H9 (cell line): ENCODE measurements at regions not wholly inside any gene's neighbourhood (a gene's known extent, or its start where the extent isn't known, plus 50 kb on each side); places are given as distances from the start of the nearest gene placed in this dataset.

Experiments used
- DNase-seq: peaks from one replicate; pipeline ENCODE4 v3.0.0-alpha.2; 2017
- H2AFZ ChIP-seq: one replicate; pipeline ENCODE4 v1.6.1; 2013; ENCODE audit warnings: mild to moderate bottlenecking, low read length, control low read depth, moderate library complexity
- H2AK5ac ChIP-seq: 2 replicates; pipeline ENCODE4 v1.6.1; 2013; ENCODE audit warnings: low read length, control low read depth, mixed read lengths; ENCODE audit not compliant: insufficient read length
- H2BK120ac ChIP-seq: one replicate; pipeline ENCODE4 v1.6.1; 2013; ENCODE audit warnings: low read depth, mild to moderate bottlenecking, low read length, control low read depth, inconsistent platforms; ENCODE audit not compliant: poor library complexity, severe bottlenecking
- H2BK12ac ChIP-seq: 2 replicates; pipeline ENCODE4 v1.6.1; 2013; ENCODE audit warnings: low read length, control low read depth, mixed read lengths, low read depth; ENCODE audit not compliant: insufficient read length
- H2BK15ac ChIP-seq: 2 replicates; pipeline ENCODE4 v1.6.1; 2013; ENCODE audit warnings: low read depth, low read length, control low read depth
- H2BK20ac ChIP-seq: one replicate; pipeline ENCODE4 v1.6.1; 2013; ENCODE audit warnings: low read depth, mild to moderate bottlenecking, low read length, control low read depth, inconsistent platforms; ENCODE audit not compliant: poor library complexity, severe bottlenecking
- H2BK5ac ChIP-seq: 2 replicates; pipeline ENCODE4 v1.6.1; 2013; ENCODE audit warnings: low read length, control low read depth, mixed read lengths; ENCODE audit not compliant: insufficient read length
- H3K14ac ChIP-seq: 2 replicates; pipeline ENCODE4 v1.6.1; 2013; ENCODE audit warnings: low read length, control low read depth; ENCODE audit not compliant: insufficient read depth
- H3K18ac ChIP-seq: 2 replicates; pipeline ENCODE4 v1.6.1; 2013; ENCODE audit warnings: low read depth, mild to moderate bottlenecking, mixed read lengths, low read length, control low read depth; ENCODE audit not compliant: insufficient read length
- H3K23ac ChIP-seq: 2 replicates; pipeline ENCODE4 v1.6.1; 2013; ENCODE audit warnings: low read length, control low read depth, mixed read lengths, low read depth; ENCODE audit not compliant: insufficient read length
- H3K23me2 ChIP-seq: 2 replicates; pipeline ENCODE4 v1.6.1; 2013; ENCODE audit warnings: low read depth, mild to moderate bottlenecking, mixed read lengths, low read length, control low read depth; ENCODE audit not compliant: insufficient read length, poor library complexity, severe bottlenecking
- H3K27ac ChIP-seq: 2 replicates; pipeline ENCODE4 v1.5.1; 2013; ENCODE audit warnings: low read length, control low read depth, mixed read lengths, low read depth; ENCODE audit not compliant: insufficient read length
- H3K27me3 ChIP-seq: 2 replicates; pipeline ENCODE4 v1.6.1; 2013; ENCODE audit warnings: low read length, control low read depth, inconsistent platforms; ENCODE audit not compliant: insufficient read depth
- H3K4ac ChIP-seq: 2 replicates; pipeline ENCODE4 v1.6.1; 2013; ENCODE audit warnings: low read depth, mild to moderate bottlenecking, control low read depth, inconsistent platforms, low read length, moderate library complexity
- H3K4me1 ChIP-seq: 2 replicates; pipeline ENCODE4 v1.6.1; 2013; ENCODE audit warnings: low read length, control low read depth, inconsistent platforms; ENCODE audit not compliant: insufficient read depth
- H3K4me2 ChIP-seq: 2 replicates; pipeline ENCODE4 v1.6.1; 2013; ENCODE audit warnings: low read length, control low read depth, mixed read lengths; ENCODE audit not compliant: insufficient read length, insufficient read depth
- H3K56ac ChIP-seq: 2 replicates; pipeline ENCODE4 v1.6.1; 2013; ENCODE audit warnings: low read depth, mild to moderate bottlenecking, mixed read lengths, low read length, control low read depth; ENCODE audit not compliant: insufficient read length
- H3K79me1 ChIP-seq: 2 replicates; pipeline ENCODE4 v1.6.1; 2013; ENCODE audit warnings: low read depth, mild to moderate bottlenecking, moderate library complexity, low read length, control low read depth, inconsistent platforms; ENCODE audit not compliant: insufficient read depth, poor library complexity, severe bottlenecking
- H3K79me2 ChIP-seq: 2 replicates; pipeline ENCODE4 v1.6.1; 2013; ENCODE audit warnings: low read length, control low read depth, inconsistent platforms; ENCODE audit not compliant: insufficient read depth
- H3K9ac ChIP-seq: 2 replicates; pipeline ENCODE4 v1.6.1; 2013; ENCODE audit warnings: low read length, control low read depth, mixed read lengths; ENCODE audit not compliant: insufficient read length; ENCODE audit errors: extremely low read depth
- H3K9me3 ChIP-seq: one replicate; pipeline ENCODE4 v1.6.1; 2013; ENCODE audit warnings: low read depth, low read length, inconsistent platforms; ENCODE audit not compliant: control insufficient read depth
- H3T11ph ChIP-seq: one replicate; pipeline ENCODE4 v1.6.1; 2013; ENCODE audit warnings: mild to moderate bottlenecking, low read length, control low read depth, inconsistent platforms
- H4K20me1 ChIP-seq: one replicate; pipeline ENCODE4 v1.6.1; 2013; ENCODE audit not compliant: control insufficient read depth, insufficient read length, insufficient read depth
- H4K5ac ChIP-seq: 2 replicates; pipeline ENCODE4 v1.6.1; 2013; ENCODE audit warnings: low read depth, mild to moderate bottlenecking, mixed read lengths, low read length, control low read depth; ENCODE audit not compliant: insufficient read length
- H4K8ac ChIP-seq: replicated peaks from 2 replicates; pipeline ENCODE4 v1.6.1; 2013; ENCODE audit warnings: low read length, control low read depth, mixed read lengths, low read depth; ENCODE audit not compliant: insufficient read length
- H4K91ac ChIP-seq: 2 replicates; pipeline ENCODE4 v1.6.1; 2013; ENCODE audit warnings: low read depth, mild to moderate bottlenecking, moderate library complexity, mixed read lengths, low read length, control low read depth; ENCODE audit not compliant: insufficient read length
- H3K27ac Mint-ChIP-seq, 3 experiments: 2 replicates in 2 of 3; 3 replicates in 1 of 3; pipeline ENCODE4 v1.8.0; 2020 to 2021; ENCODE audit warnings: mixed read lengths in 3 of 3, mild to moderate bottlenecking in 1 of 3, moderate library complexity in 1 of 3
- H3K27me3 Mint-ChIP-seq: 2 replicates; pipeline ENCODE4 v1.8.0; 2021; ENCODE audit warnings: low read depth, mild to moderate bottlenecking, moderate library complexity, mixed read lengths
- H3K36me3 Mint-ChIP-seq, 3 experiments: 2 replicates in 2 of 3; 3 replicates in 1 of 3; pipeline ENCODE4 v1.8.0; 2020 to 2021; ENCODE audit warnings: low read depth in 3 of 3, mixed read lengths in 3 of 3; ENCODE audit not compliant: insufficient read depth in 1 of 3
- H3K4me1 Mint-ChIP-seq, 2 experiments: 2 replicates each; pipeline ENCODE4 v1.8.0; 2020; ENCODE audit warnings: mixed read lengths in 2 of 2
- H3K4me3 Mint-ChIP-seq, 2 experiments: 2 replicates in 1 of 2; 3 replicates in 1 of 2; pipeline ENCODE4 v1.8.0; 2020 to 2021; ENCODE audit warnings: mild to moderate bottlenecking in 2 of 2, mixed read lengths in 2 of 2, moderate library complexity in 1 of 2
- H3K9me3 Mint-ChIP-seq, 2 experiments: 2 replicates in 1 of 2; 3 replicates in 1 of 2; pipeline ENCODE4 v1.8.0; 2020; ENCODE audit warnings: mild to moderate bottlenecking in 2 of 2, mixed read lengths in 2 of 2, moderate library complexity in 1 of 2
- CTCF ChIP-seq: fragments of 200-600 bp; sonication (generic); conservative IDR thresholded peaks from 3 replicates; pipeline ENCODE4 v1.8.0; 2021; ENCODE audit warnings: antibody characterized with exemption, mild to moderate bottlenecking
- WGBS: extraction: QIAGEN DNeasy Blood & Tissue Kit; methylation state at CpG from one replicate; pipeline ENCODE4 v1.1.7; 2013; ENCODE audit warnings: missing lambda C conversion rate, low lambda C conversion rate, mixed read lengths; ENCODE audit not compliant: insufficient read length; ENCODE audit errors: extremely low coverage; 5-methylcytosine and 5-hydroxymethylcytosine counted together

- Histone ChIP-seq H3K9me3 (no peaks in the 10 kb centered on the region), H4K91ac (no peak overlapping the region), H2BK12ac (no peak overlapping the region), H2BK5ac (no peak overlapping the region), H3K56ac (no peak overlapping the region), H3K23me2 (no peaks in the 10 kb centered on the region), H4K20me1 (no peaks in the 10 kb centered on the region), H3K4me2 (no peak overlapping the region), H3K4ac (no peak overlapping the region), H3T11ph (no peak overlapping the region), H3K18ac (no peak overlapping the region), H4K5ac (no peak overlapping the region), H2BK20ac (no peak overlapping the region), H2AK5ac (no peak overlapping the region), H4K8ac (no peak overlapping the region), H3K9ac (no peak overlapping the region), H3K14ac (no peak overlapping the region), H2AFZ (no peak overlapping the region), H2BK120ac (no peak overlapping the region), H3K27me3 (no peaks in the 10 kb centered on the region), H3K79me1 (no peaks in the 10 kb centered on the region), H3K4me1 (no peaks in the 10 kb centered on the region), H2BK15ac (no peak overlapping the region), H3K79me2 (no peaks in the 10 kb centered on the region), H3K27ac (no peak overlapping the region), H3K23ac (no peak overlapping the region)
- DNase-seq = no peak
- Mint-ChIP-seq H3K9me3 (no peaks in the 10 kb centered on the region), H3K4me3 (no peak overlapping the region), H3K27me3 (peaks cover 3% of the 10 kb centered on the region), H3K36me3 (no peaks in the 10 kb centered on the region), H3K4me1 (no peaks in the 10 kb centered on the region), H3K27ac (no peak overlapping the region)
- no CpG with 5 or more reads among the region's 3 CpGs for WGBS
- TF ChIP-seq CTCF = no peak
Measured at GRCh38 chr15:95979286-95979685, 351.2 kb upstream of the NR2F2 start.
